NCI-H2171 (cell line): ENCODE measurements at regions not wholly inside any gene's neighbourhood (a gene's known extent, or its start where the extent isn't known, plus 50 kb on each side); places are given as distances from the start of the nearest gene placed in this dataset.
A peak's percentile ranks its signal among the peaks of the same experiment; 100 is the strongest.

ENCODE experiments used
- DNase-seq: peaks from one replicate; lab custom pipeline; 2025; lab: John Stamatoyannopoulos, UW

DNA sequence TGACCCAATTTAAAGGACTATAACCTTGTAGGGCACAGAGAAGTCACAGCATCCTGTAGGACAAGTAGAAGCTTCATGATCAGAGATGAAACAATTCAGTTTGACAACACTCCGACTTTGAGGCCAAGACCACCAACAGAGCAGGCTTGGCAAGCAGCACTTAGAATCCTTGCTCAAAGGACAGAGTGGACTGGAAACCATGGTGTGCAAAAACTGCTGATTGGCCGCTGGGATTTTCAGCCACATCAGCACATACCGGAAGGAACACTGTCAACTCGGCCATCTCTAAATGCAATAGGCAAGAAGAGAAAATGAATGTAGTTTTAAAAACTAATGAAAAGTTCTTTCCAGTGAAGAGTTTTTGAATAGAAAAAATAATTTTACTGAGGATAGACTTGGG is 92.0 kb upstream of the PRMT6 start:
- DNase-seq, result no peak

DNA sequence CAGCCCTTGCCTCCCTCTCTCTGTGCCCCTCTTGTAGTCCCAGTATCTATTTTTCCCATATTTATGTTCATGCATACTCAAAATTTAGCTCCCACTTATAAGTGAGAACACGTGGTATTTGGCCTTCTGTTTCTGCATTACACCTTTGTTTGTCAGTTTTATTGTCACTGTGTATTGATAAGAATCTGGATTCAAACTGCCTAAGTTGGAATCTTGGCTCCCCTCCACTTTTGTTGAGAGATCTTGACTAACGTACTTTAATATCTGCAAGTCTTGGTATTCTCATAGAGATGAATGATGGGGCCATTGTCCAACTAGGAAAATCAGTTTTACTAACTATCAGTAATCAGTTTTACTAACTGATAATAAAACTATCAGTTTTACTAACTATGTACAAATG is 87.8 kb upstream of the PRMT6 start:
- DNase-seq, result no peak

DNA sequence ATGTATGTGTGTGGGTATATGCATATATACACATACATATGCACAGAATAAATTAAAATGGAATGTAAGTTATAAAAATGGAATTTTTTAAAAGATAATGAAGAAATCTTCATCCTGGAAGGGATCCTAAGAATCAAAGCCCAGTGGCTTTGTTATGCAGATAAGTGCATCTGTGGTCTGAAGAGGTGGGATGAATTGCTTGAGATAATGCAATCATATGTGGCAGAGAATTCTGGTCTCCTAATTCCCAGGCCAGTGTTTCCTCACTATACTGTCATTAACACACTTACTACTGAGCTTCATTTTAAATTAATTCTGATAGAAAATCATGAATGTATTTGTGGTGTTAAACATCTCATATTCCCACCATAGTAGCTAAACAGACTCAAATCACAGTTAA is 86.7 kb upstream of the PRMT6 start:
- DNase-seq, result no peak

DNA sequence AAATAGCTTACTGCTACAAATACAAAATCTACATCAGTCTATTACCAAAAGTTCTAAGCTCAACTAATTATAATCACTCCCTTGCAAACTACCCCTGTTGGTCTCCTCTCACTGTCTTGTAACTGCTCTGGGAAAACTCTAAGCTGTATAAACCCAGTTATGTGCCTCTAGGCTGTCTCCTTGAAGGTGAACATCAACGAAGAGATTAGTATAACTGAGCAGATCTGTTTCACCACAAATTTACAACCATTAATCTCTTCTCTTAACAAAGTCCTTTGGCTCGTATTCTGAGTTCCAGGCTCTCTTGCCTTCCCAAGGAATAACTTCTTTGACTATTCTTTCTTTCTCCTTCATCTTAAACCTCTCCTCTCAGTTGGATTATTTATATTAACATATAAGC is 84.4 kb upstream of the PRMT6 start:
- no peak for DNase-seq

DNA sequence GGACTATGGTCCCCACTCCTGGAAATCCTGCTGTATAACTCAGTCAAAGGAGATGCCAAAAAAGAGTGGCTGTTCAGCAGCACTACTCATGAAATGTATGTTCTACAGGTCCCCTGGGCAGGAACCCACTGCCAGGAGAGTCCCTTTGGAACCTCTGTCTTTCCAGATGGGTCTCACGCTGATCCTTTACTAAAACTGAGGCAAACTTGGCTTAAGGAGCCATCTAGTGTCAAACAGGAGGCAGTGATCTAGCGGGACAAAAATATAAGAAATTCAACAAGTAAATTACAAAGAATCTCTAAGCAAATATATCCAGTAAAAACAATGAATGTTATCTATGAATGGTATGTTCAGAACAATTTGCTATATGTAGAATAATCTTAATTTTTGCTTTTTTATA is 80.5 kb upstream of the PRMT6 start:
- no peak for DNase-seq

DNA sequence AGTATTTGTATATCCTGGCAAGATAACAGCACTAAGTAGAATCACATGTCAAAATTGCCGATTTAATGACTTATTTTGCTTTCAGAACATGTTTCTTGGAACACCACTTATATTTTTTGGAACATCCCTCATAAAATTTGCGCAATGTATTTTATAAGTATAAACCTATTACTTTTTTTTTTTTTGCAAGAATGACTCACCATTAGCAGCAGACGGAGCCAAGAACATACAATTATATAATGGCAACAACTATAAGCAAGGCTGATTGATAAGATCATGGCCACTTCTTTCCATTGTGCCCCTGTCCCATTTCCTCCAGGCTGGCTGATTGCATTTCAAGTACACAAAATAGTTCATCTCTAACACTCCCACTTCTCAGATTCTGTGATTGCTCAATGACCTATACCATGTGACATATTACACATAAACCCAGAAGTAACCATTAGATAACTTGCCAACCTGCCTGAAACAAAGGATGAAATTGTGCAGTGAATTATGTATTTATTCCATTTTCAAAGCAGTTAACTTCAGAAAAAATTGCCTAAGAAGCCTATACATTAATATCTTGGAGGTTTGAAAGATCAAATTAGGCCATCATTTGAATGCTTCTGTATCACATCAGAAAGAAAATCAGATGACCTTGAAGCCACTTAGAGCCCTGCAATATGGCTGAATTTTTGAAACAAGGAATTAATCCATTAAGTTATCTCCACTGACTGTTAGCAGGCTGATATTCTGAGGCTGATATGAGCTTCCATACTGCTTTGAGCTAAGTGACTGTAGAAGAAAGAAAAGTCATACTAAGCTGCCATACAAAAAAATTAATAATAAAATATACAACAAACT is 77.8 kb upstream of the PRMT6 start:
- DNase-seq, result no peak

DNA sequence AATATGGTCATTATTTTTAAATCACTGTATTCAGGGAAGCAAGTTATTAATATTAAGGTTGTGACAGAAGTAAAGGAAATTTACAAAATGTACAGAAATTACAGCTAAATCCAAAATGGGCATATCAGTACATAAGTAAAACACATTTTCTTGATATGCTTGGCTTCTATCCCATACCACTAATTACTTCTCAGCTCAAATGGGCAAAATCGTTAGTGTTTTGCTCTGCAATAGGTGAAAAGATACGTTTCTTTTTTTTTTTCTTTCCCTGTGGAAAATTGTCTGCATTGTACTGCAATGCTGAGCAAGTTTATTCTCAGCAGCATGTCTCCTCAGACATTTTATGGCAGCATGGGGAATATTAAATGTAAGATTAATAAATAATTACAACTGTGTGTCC is 77.1 kb upstream of the PRMT6 start:
- DNase-seq, result no peak

DNA sequence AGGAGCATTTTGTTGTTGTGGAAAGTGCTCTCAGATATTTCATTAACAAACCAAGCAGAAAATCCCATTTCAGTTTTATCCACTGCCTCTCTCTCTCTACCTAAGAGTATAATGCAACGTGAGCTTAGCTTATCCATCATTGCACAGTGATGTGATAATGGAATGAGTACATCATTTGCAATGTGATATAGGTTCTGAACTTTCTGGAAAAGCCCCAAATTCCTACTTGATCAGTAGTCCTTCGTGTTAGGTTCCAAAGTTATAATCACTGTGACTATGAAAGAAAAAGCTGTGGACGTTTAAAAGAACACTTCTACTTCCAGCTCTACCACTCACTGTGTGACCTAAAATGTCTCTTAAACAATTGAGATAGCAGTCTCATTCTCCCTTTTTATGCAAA is 76.4 kb upstream of the PRMT6 start:
- DNase-seq, result no peak

DNA sequence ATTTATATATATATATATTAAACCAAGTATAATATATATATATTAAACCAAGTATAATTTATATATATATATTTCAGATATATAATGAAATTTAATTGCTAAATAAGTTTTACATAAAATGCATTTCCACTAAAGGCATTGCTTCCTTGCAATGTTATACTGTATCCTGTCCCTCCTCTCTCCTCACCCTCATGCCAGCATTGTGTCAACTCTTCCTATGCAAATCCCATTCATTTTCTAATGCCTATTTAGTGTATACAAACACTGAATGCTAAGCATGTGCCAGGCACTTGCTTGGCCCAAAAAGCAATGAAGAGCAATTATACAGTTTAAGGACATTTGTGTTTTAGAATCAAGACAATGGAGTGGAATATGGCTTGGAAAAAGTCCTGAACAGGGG is 71.7 kb upstream of the PRMT6 start:
- DNase-seq, result no peak

DNA sequence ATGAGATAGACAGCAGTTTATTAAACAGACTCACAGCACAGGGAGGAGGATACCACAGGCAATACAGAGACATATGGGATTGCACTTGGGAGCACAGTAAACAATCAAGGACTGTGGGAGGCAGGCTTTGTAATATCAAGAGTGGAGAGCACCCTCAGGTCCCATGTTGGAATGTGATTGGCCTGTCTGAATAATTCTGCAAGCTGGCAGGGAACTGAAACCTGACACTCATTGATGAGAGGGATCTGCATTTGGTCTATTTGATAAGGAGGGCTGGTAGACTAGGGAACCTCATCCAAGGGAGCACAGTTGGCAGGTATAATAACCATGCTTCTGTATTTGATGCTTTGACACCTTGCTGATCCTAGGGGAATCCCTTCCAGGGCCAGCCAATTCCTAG is 69.9 kb upstream of the PRMT6 start:
- DNase-seq, result peak; percentile 73

DNA sequence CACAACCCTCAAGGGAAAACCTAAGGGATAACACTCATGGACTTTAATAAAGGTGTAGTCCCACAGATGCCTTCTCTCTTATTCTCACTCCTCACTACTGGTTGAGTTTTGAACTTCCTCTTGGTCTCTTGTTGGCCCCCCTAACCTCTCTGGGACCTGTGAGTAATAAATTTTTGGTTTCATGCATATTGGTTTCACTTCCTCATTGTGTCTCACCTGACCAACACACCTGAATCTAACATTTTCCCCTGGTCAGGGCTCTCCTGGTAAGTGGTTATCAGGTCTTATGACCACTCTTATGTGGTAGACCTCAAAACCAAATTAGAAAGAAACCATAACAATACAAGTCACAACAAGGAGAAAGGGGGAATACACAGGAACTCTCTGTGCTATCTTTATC is 60.5 kb upstream of the PRMT6 start:
- DNase-seq, result no peak

DNA sequence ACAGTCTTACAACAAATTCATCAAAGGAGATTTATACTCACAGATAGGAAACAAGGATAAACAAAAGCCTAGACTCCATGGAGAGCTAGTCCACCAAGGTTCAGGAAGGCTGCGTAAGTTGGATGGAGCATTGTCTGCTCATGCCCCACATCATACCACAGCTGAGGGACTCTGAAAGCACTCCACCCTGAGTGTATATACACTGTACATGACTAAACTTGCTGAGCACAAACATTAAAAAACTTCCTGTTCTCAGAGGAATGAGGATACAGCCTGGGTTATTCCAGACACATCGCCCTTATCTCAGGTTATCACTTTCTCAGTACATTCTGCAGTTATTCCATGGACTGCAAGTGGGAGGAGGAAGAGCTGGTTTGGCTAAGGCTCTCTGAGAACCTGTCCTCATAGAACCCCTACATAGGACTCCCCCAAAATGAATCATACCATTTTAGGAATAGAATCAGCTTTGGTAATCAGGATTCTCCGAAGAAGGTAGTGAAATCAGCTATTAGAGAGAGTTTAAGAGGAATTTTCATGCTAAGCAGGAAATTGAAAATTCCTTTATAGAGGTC is 58.0 kb upstream of the PRMT6 start:
- no peak for DNase-seq

DNA sequence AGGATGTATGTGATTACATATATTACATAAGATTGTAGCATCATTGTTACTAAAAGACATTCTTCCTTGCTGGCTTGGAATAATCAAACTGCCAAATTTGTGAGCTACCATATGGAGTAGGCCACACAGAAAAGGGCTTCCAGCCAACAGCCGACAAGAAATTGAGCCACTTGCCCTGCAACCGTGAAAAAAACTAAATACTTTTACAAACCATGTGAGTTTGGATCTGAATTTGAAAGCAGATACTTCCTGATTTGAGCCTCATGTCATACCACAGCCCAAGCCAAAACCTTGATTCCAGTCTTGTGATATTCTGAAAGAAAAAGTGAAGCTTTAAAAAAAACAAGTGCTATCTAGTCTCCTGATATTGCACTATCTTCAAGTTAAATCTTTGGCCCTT is 55.6 kb upstream of the PRMT6 start:
- no peak for DNase-seq

DNA sequence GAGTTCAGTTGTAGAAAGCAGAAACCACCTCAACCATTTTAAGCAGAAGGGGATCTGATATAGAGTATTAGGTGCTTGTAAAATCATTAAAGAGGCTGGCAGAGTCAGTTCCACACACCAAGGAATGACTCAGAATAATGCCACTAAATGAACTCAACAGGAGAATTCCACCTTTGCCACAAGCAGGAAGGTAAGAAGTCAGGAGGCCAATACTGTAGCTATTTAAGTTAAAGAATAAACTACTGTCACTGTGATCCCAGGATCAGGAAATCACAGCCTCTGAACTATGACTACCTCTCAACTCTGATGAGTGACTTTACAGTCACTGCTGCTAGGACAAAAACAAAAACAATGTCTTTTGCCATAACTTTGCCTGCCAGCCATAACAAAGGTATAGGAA is 52.5 kb upstream of the PRMT6 start:
- no peak for DNase-seq

DNA sequence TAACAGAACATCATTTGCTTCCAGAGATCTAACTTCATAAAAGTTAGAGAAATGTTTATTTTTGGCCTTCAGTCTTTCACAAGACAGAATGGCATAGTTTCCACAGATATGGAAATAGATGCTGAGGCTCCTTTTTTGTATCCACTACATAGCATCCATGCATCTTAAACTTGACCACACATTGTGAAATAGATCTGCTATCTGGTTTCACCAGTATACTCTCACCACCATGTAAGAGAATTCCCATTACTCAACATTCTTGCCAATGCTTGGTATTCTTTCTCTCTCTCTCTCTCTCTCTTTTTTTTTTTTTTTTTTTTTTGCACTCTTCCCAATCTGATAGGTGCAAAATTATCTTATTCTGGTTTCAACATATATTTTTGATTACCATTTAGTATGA is 52.1 kb upstream of the PRMT6 start:
- no peak for DNase-seq
